ENCODE measurements at regions not wholly inside any gene's neighbourhood (a gene's known extent, or its start where the extent isn't known, plus 50 kb on each side); places are given as distances from the start of the nearest gene placed in this dataset.

DNA sequence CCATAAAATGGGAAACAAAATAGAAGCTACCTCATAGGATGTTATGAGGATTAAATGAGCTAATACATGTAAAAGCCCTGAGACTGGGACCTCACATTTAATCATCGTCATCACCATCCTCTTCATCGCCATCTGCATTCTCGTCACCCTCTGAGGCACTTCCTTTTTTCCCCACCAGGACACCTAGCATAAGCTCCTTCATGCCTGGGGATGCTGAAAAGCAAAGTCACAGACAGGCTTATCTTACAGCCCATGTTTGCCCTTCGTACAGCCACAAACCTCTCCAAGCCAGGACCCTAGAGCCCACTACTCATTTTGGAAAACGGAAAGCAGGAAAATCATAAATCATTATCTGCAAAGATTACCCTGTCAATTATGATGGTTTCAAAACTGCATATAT, 249.6 kb downstream of the GPAM start:
- TF ChIP-seq CTCF (IDR thresholded peaks at IDR 0.05; ENCODE audit: extremely low read depth in 1 of 2, insufficient read depth in 1 of 2, low read depth in 1 of 2, low read length in 2 of 2): no peak
- TF ChIP-seq POLR2A (IDR thresholded peaks at IDR 0.05; ENCODE audit: low read depth, low read length): no peak
- no peak for TF ChIP-seq EZH2 (IDR thresholded peaks at IDR 0.05; ENCODE audit: borderline replicate concordance, low read depth, low read length, severe bottlenecking)
- no peak for TF ChIP-seq POLR2AphosphoS5 (IDR thresholded peaks at IDR 0.05; ENCODE audit: insufficient read depth, low read depth, low read length)
- no peak for TF ChIP-seq JUN (IDR thresholded peaks at IDR 0.05; ENCODE audit: borderline replicate concordance, insufficient read depth, insufficient read length, low read depth)
- no peak for TF ChIP-seq GATA2 (IDR thresholded peaks at IDR 0.05; ENCODE audit: insufficient read depth, insufficient read length, low read depth, low read length)

Data from endothelial cell of umbilical vein (primary cell).